Lower lobe of right lung (tissue), 2 donors: ENCODE measurements at regions not wholly inside any gene's neighbourhood (a gene's known extent, or its start where the extent isn't known, plus 50 kb on each side); places are given as distances from the start of the nearest gene placed in this dataset.

Experiments used
- ATAC-seq, 2 donors: fragments of 200-7000 bp; cut with Tn5 transposase; one replicate each; pipeline ENCODE4 v1.9.1; 2020 to 2022; ENCODE audit warnings: mild to moderate bottlenecking in 2 of 2, moderate library complexity in 2 of 2
- DNase-seq: peaks from one replicate; pipeline ENCODE4 v3.0.0-alpha.2; 2020
- H3K27ac ChIP-seq: fragments of 200-600 bp; one replicate; pipeline ENCODE4 v1.8.0; 2022
- H3K27me3 ChIP-seq: fragments of 200-600 bp; one replicate; pipeline ENCODE4 v1.8.0; 2022; ENCODE audit warnings: low read depth
- H3K36me3 ChIP-seq: fragments of 200-600 bp; one replicate; pipeline ENCODE4 v1.8.0; 2022; ENCODE audit warnings: mild to moderate bottlenecking
- H3K4me1 ChIP-seq: fragments of 200-600 bp; one replicate; pipeline ENCODE4 v1.8.0; 2022
- H3K4me3 ChIP-seq: fragments of 200-600 bp; one replicate; pipeline ENCODE4 v1.8.0; 2022; ENCODE audit warnings: mild to moderate bottlenecking
- H3K9me3 ChIP-seq: fragments of 200-600 bp; one replicate; pipeline ENCODE4 v1.8.0; 2022
- CTCF ChIP-seq: fragments of 200-600 bp; IDR thresholded peaks from one replicate; pipeline ENCODE4 v1.8.0; 2022; ENCODE audit warnings: antibody characterized with exemption, mild to moderate bottlenecking
- intact Hi-C: fragments of 100-400 bp; cut with DNase I; formaldehyde crosslinking; loops from one replicate; pipeline ENCODE4 v1.11.0; 2022
- donor health status: DM: no; HTN: yes; CAD: no; lungs with severe emphysema.

GRCh38 chr2:122326471-122326870, 571.0 kb downstream of the TSN start:
- DNase-seq (no peak), ATAC-seq (no peak)
- intact Hi-C loops = no loop called here
- no peaks in the 10 kb centered on the region for H3K4me1 ChIP-seq
- H3K36me3 ChIP-seq = no peaks in the 10 kb centered on the region
- no peaks in the 10 kb centered on the region for H3K9me3 ChIP-seq
- H3K27me3 ChIP-seq = no peaks in the 10 kb centered on the region
- no peak overlapping the region for H3K4me3 ChIP-seq
- H3K27ac ChIP-seq = no peak overlapping the region
- no peak for TF ChIP-seq CTCF

- DNase-seq (no peak), ATAC-seq (no peak)
- TF ChIP-seq CTCF = no peak
- H3K4me3 ChIP-seq = no peak overlapping the region
- no peak overlapping the region for H3K27ac ChIP-seq
- intact Hi-C loops = no loop called here
- H3K9me3 ChIP-seq = no peaks in the 10 kb centered on the region
- no peaks in the 10 kb centered on the region for H3K36me3 ChIP-seq
- no peaks in the 10 kb centered on the region for H3K4me1 ChIP-seq
- no peaks in the 10 kb centered on the region for H3K27me3 ChIP-seq
Observed at GRCh38 chr2:122328816-122329215, 573.4 kb downstream of the TSN start.

- H3K9me3 ChIP-seq = no peaks in the 10 kb centered on the region
- no peak for TF ChIP-seq CTCF
- no peak overlapping the region for H3K4me3 ChIP-seq
- no peaks in the 10 kb centered on the region for H3K36me3 ChIP-seq
- no peaks in the 10 kb centered on the region for H3K27me3 ChIP-seq
- ATAC-seq (no peak), DNase-seq (no peak)
- no peak overlapping the region for H3K27ac ChIP-seq
- intact Hi-C loops = no loop called here
- H3K4me1 ChIP-seq = no peaks in the 10 kb centered on the region
Observed at GRCh38 chr2:122329278-122329677, 573.8 kb downstream of the TSN start.

GRCh38 chr2:122333932-122334331, 578.5 kb downstream of the TSN start:
- Histone ChIP-seq H3K36me3 (no peaks in the 10 kb centered on the region), H3K27ac (no peak overlapping the region), H3K27me3 (no peaks in the 10 kb centered on the region), H3K4me3 (no peak overlapping the region), H3K9me3 (no peaks in the 10 kb centered on the region), H3K4me1 (no peaks in the 10 kb centered on the region)
- no peak for ATAC-seq
- no peak for DNase-seq
- intact Hi-C loops = no loop called here
- TF ChIP-seq CTCF = no peak

GRCh38 chr2:122338000-122338399, 582.5 kb downstream of the TSN start:
- Histone ChIP-seq H3K9me3 (no peaks in the 10 kb centered on the region), H3K4me1 (no peaks in the 10 kb centered on the region), H3K27ac (no peak overlapping the region), H3K36me3 (no peaks in the 10 kb centered on the region), H3K4me3 (no peak overlapping the region), H3K27me3 (no peaks in the 10 kb centered on the region)
- ATAC-seq (no peak), DNase-seq (no peak)
- no peak for TF ChIP-seq CTCF
- intact Hi-C loops = no loop called here

- Histone ChIP-seq H3K4me1 (no peaks in the 10 kb centered on the region), H3K36me3 (no peaks in the 10 kb centered on the region), H3K4me3 (no peak overlapping the region), H3K27ac (no peak overlapping the region), H3K9me3 (no peaks in the 10 kb centered on the region), H3K27me3 (no peaks in the 10 kb centered on the region)
- DNase-seq (no peak), ATAC-seq (no peak)
- intact Hi-C loops = no loop called here
- no peak for TF ChIP-seq CTCF
Observed at GRCh38 chr2:122340246-122340645, 584.8 kb downstream of the TSN start.
